MM.1S (cell line): ENCODE measurements at regions not wholly inside any gene's neighbourhood (a gene's known extent, or its start where the extent isn't known, plus 50 kb on each side); places are given as distances from the start of the nearest gene placed in this dataset.

Experiments used
- DNase-seq: peaks from one replicate; pipeline ENCODE4 v3.0.0-alpha.2; 2015
- H2AFZ ChIP-seq: fragments of 300-600 bp; sonication (generic); 2 replicates; pipeline ENCODE4 v1.6.0; 2016; ENCODE audit warnings: antibody characterized with exemption, low read length
- H3F3A ChIP-seq: fragments of 300-600 bp; sonication (generic); 2 replicates; pipeline ENCODE4 v1.6.1; 2016; ENCODE audit warnings: mild to moderate bottlenecking, antibody characterized with exemption, low read length, moderate library complexity, mixed read lengths; ENCODE audit not compliant: insufficient read depth
- H3K27ac ChIP-seq: fragments of 300-600 bp; sonication (generic); 2 replicates; pipeline ENCODE4 v1.5.1; 2016; ENCODE audit warnings: mild to moderate bottlenecking, low read length
- H3K27me3 ChIP-seq: fragments of 300-600 bp; sonication (generic); replicated peaks from 2 replicates; pipeline ENCODE4 v1.6.0; 2016; ENCODE audit warnings: low read length; ENCODE audit not compliant: insufficient read depth
- H3K36me3 ChIP-seq: fragments of 300-600 bp; sonication (generic); replicated peaks from 2 replicates; pipeline ENCODE4 v1.6.1; 2016; ENCODE audit warnings: mild to moderate bottlenecking, low read length, mixed read lengths; ENCODE audit not compliant: insufficient read depth
- H3K4me1 ChIP-seq: fragments of 300-600 bp; sonication (generic); 2 replicates; pipeline ENCODE4 v1.6.1; 2016; ENCODE audit warnings: low read length, mixed read lengths
- H3K4me2 ChIP-seq: fragments of 300-600 bp; sonication (generic); 2 replicates; pipeline ENCODE4 v1.6.0; 2016; ENCODE audit warnings: low read depth, low read length
- H3K4me3 ChIP-seq: fragments of 300-600 bp; sonication (generic); 2 replicates; pipeline ENCODE4 v1.5.1; 2016; ENCODE audit warnings: low read length, mixed read lengths
- H3K79me2 ChIP-seq: fragments of 300-600 bp; sonication (generic); 2 replicates; pipeline ENCODE4 v1.6.1; 2016; ENCODE audit warnings: mixed run types, low read length, mixed read lengths
- H3K9ac ChIP-seq: fragments of 300-600 bp; sonication (generic); 2 replicates; pipeline ENCODE4 v1.6.1; 2016; ENCODE audit warnings: low read length, mixed read lengths
- H3K9me2 ChIP-seq: fragments of 300-600 bp; sonication (generic); replicated peaks from 2 replicates; pipeline ENCODE4 v1.6.1; 2016; ENCODE audit warnings: mild to moderate bottlenecking, low read length, mixed read lengths; ENCODE audit not compliant: insufficient read depth
- H3K9me3 ChIP-seq: fragments of 300-600 bp; sonication (generic); replicated peaks from 2 replicates; pipeline ENCODE4 v1.6.1; 2016; ENCODE audit warnings: mild to moderate bottlenecking, low read length, mixed read lengths; ENCODE audit not compliant: insufficient read depth
- H4K20me1 ChIP-seq: fragments of 300-600 bp; sonication (generic); 2 replicates; pipeline ENCODE4 v1.6.1; 2016; ENCODE audit warnings: mild to moderate bottlenecking, low read length, moderate library complexity, mixed read lengths; ENCODE audit not compliant: insufficient read depth
- CTCF ChIP-seq: fragments of 300-600 bp; sonication (generic); IDR thresholded peaks from 2 replicates; pipeline ENCODE4 v1.5.1; 2016; ENCODE audit warnings: antibody characterized with exemption, low read length, mixed read lengths
- EZH2 ChIP-seq: fragments of 300-600 bp; sonication (generic); optimal IDR thresholded peaks from 2 replicates; pipeline ENCODE3; 2017; ENCODE audit warnings: low read depth, mild to moderate bottlenecking, antibody characterized with exemption, low read length, mixed read lengths
- EZH2phosphoT487 ChIP-seq: fragments of 300-600 bp; sonication (generic); IDR thresholded peaks from 2 replicates; pipeline ENCODE4 v1.6.1; 2018; ENCODE audit warnings: antibody characterized with exemption, low read length

GRCh38 chr22:46096051-46096450, 54.3 kb upstream of the PPARA start:
- no peaks in the 10 kb centered on the region for H3F3A ChIP-seq

DNA sequence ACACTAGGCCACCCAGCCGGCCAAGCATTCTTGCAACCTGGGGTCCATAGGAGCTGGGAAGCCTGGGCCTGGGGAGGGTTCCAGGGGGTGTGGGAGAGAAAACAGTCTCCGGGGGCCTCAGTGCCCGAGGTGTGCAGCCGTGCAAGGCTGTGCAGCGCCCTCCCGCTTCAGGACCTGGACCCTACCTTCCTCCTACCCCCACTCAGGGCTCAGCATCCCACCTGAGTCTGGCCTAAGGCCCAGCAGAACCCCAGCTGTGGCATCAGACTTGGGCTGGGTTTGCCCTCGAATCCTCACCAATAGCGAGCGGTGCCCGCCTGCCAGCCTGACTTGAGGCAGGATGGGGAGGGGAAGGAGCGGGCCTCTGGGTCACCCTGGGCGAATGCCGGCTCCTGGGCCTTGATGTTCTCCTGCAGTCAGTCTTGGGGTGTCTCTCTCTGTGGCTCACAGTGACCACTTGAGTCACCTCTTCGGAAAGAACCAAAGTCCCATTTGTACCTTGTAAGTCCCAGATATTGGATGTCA, 53.6 kb upstream of the PPARA start:
- no peak overlapping the region for H3K4me2 ChIP-seq
- no peaks in the 10 kb centered on the region for H4K20me1 ChIP-seq
- no peaks in the 10 kb centered on the region for H3K9me3 ChIP-seq
- no peaks in the 10 kb centered on the region for H3F3A ChIP-seq
- no peak overlapping the region for H3K9ac ChIP-seq
- no peak overlapping the region for H3K4me3 ChIP-seq
- TF ChIP-seq EZH2 (no peak), EZH2phosphoT487 (no peak), CTCF (no peak)
- H3K79me2 ChIP-seq = no peaks in the 10 kb centered on the region
- DNase-seq = no peak
- no peaks in the 10 kb centered on the region for H3K27me3 ChIP-seq
- no peaks in the 10 kb centered on the region for H3K36me3 ChIP-seq
- H2AFZ ChIP-seq = no peak overlapping the region
- H3K4me1 ChIP-seq = no peaks in the 10 kb centered on the region
- H3K9me2 ChIP-seq = no peaks in the 10 kb centered on the region
- no peak overlapping the region for H3K27ac ChIP-seq

More at GRCh38 chr22:46096051-46096450, 54.3 kb upstream of the PPARA start:
- H3K4me2 ChIP-seq = no peak overlapping the region
- H4K20me1 ChIP-seq = no peaks in the 10 kb centered on the region
- no peaks in the 10 kb centered on the region for H3K4me1 ChIP-seq
- no peak overlapping the region for H3K27ac ChIP-seq
- H3K9me3 ChIP-seq = no peaks in the 10 kb centered on the region
- no peak for DNase-seq
- TF ChIP-seq EZH2 = no peak
- TF ChIP-seq EZH2phosphoT487 = no peak
- no peak for TF ChIP-seq CTCF
- H3K79me2 ChIP-seq = no peaks in the 10 kb centered on the region
- no peak overlapping the region for H3K4me3 ChIP-seq
- H3K9me2 ChIP-seq = no peaks in the 10 kb centered on the region
- no peak overlapping the region for H3K9ac ChIP-seq
- H3K27me3 ChIP-seq = no peaks in the 10 kb centered on the region
- H2AFZ ChIP-seq = no peak overlapping the region
- no peaks in the 10 kb centered on the region for H3K36me3 ChIP-seq

GRCh38 chr22:46097268-46097900, 52.9 kb upstream of the PPARA start:
- Histone ChIP-seq H2AFZ (no peak overlapping the region), H4K20me1 (no peaks in the 10 kb centered on the region), H3K9ac (no peak overlapping the region), H3F3A (no peaks in the 10 kb centered on the region), H3K4me2 (no peak overlapping the region), H3K36me3 (no peaks in the 10 kb centered on the region), H3K79me2 (no peaks in the 10 kb centered on the region), H3K4me1 (no peaks in the 10 kb centered on the region), H3K4me3 (no peak overlapping the region), H3K27ac (no peak overlapping the region), H3K9me3 (no peaks in the 10 kb centered on the region), H3K9me2 (no peaks in the 10 kb centered on the region), H3K27me3 (no peaks in the 10 kb centered on the region)
- TF ChIP-seq CTCF (no peak), EZH2 (no peak), EZH2phosphoT487 (no peak)
- DNase-seq = no peak
